Ishikawa (cell line): ENCODE measurements at regions not wholly inside any gene's neighbourhood (a gene's known extent, or its start where the extent isn't known, plus 50 kb on each side); places are given as distances from the start of the nearest gene placed in this dataset.

Source experiments
- CEBPB ChIP-seq: IDR thresholded peaks from 2 replicates; pipeline ENCODE4 v1.6.1; 2012
- CREB1 ChIP-seq: IDR thresholded peaks from 2 replicates; pipeline ENCODE4 v1.6.1; 2012; ENCODE audit warnings: low read depth
- EP300 ChIP-seq: IDR thresholded peaks from 2 replicates; pipeline ENCODE4 v1.6.1; 2012; ENCODE audit warnings: borderline replicate concordance
- FOXM1 ChIP-seq: IDR thresholded peaks from 2 replicates; pipeline ENCODE4 v1.6.1; 2012; ENCODE audit warnings: low read depth, borderline replicate concordance
- NFIC ChIP-seq: IDR thresholded peaks from 2 replicates; pipeline ENCODE4 v1.6.1; 2012
- RAD21 ChIP-seq: IDR thresholded peaks from 2 replicates; pipeline ENCODE4 v1.6.1; 2012; ENCODE audit warnings: low read depth
- TAF1 ChIP-seq: IDR thresholded peaks from 2 replicates; pipeline ENCODE4 v1.6.1; 2012; ENCODE audit warnings: low read depth, mild to moderate bottlenecking
- TCF12 ChIP-seq: IDR thresholded peaks from 2 replicates; pipeline ENCODE4 v1.6.1; 2012; ENCODE audit warnings: low read depth
- TEAD4 ChIP-seq: IDR thresholded peaks from 2 replicates; pipeline ENCODE4 v1.6.1; 2012
- YY1 ChIP-seq: IDR thresholded peaks from 2 replicates; pipeline ENCODE4 v1.6.1; 2012; ENCODE audit warnings: low read depth
- ZBTB7A ChIP-seq: IDR thresholded peaks from 2 replicates; pipeline ENCODE4 v1.6.1; 2012; ENCODE audit warnings: low read depth
- TF ChIP-seq, protein P1 (sequence below): IDR thresholded peaks from 2 replicates; pipeline ENCODE4 v1.6.1; 2012
- TF ChIP-seq, protein P2 (sequence below): IDR thresholded peaks from 2 replicates; pipeline ENCODE4 v1.6.1; 2012; ENCODE audit warnings: low read depth, mild to moderate bottlenecking
- TF ChIP-seq, protein P3 (sequence below): IDR thresholded peaks from 2 replicates; pipeline ENCODE4 v1.6.1; 2012

- TF ChIP-seq, protein P1, sequence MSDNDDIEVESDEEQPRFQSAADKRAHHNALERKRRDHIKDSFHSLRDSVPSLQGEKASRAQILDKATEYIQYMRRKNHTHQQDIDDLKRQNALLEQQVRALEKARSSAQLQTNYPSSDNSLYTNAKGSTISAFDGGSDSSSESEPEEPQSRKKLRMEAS: no peak
- no peak for TF ChIP-seq TAF1
- TF ChIP-seq, protein P2, sequence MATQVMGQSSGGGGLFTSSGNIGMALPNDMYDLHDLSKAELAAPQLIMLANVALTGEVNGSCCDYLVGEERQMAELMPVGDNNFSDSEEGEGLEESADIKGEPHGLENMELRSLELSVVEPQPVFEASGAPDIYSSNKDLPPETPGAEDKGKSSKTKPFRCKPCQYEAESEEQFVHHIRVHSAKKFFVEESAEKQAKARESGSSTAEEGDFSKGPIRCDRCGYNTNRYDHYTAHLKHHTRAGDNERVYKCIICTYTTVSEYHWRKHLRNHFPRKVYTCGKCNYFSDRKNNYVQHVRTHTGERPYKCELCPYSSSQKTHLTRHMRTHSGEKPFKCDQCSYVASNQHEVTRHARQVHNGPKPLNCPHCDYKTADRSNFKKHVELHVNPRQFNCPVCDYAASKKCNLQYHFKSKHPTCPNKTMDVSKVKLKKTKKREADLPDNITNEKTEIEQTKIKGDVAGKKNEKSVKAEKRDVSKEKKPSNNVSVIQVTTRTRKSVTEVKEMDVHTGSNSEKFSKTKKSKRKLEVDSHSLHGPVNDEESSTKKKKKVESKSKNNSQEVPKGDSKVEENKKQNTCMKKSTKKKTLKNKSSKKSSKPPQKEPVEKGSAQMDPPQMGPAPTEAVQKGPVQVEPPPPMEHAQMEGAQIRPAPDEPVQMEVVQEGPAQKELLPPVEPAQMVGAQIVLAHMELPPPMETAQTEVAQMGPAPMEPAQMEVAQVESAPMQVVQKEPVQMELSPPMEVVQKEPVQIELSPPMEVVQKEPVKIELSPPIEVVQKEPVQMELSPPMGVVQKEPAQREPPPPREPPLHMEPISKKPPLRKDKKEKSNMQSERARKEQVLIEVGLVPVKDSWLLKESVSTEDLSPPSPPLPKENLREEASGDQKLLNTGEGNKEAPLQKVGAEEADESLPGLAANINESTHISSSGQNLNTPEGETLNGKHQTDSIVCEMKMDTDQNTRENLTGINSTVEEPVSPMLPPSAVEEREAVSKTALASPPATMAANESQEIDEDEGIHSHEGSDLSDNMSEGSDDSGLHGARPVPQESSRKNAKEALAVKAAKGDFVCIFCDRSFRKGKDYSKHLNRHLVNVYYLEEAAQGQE: no peak
- no peak for TF ChIP-seq CREB1
- no peak for TF ChIP-seq YY1
- no peak for TF ChIP-seq FOXM1
- no peak for TF ChIP-seq RAD21
- no peak for TF ChIP-seq ZBTB7A
- TF ChIP-seq CEBPB: no peak
- no peak for TF ChIP-seq EP300
- no peak for TF ChIP-seq NFIC
- TF ChIP-seq TCF12: no peak
- TF ChIP-seq, protein P3, sequence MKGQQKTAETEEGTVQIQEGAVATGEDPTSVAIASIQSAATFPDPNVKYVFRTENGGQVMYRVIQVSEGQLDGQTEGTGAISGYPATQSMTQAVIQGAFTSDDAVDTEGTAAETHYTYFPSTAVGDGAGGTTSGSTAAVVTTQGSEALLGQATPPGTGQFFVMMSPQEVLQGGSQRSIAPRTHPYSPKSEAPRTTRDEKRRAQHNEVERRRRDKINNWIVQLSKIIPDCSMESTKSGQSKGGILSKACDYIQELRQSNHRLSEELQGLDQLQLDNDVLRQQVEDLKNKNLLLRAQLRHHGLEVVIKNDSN: no peak
- no peak for TF ChIP-seq TEAD4
These were observed 139.0 kb upstream of the ACKR3 start for GRCh38 chr2:236430584-236430983.
